DMS53 (cell line): ENCODE measurements at regions not wholly inside any gene's neighbourhood (a gene's known extent, or its start where the extent isn't known, plus 50 kb on each side); places are given as distances from the start of the nearest gene placed in this dataset.

Source experiments
- DNase-seq: peaks from one replicate; lab custom pipeline; 2025; lab: John Stamatoyannopoulos, UW

GRCh38 chr2:147363181-147363580 is 481.6 kb upstream of the ACVR2A start:
- DNase-seq: no peak

- no peak for DNase-seq
Measured at GRCh38 chr2:147358375-147358774, 486.5 kb upstream of the ACVR2A start.

- no peak for DNase-seq
Measured at GRCh38 chr2:147356157-147356556, 488.7 kb upstream of the ACVR2A start.

- no peak for DNase-seq
Measured at GRCh38 chr2:147355706-147356105, 489.1 kb upstream of the ACVR2A start.

- no peak for DNase-seq
Measured at GRCh38 chr2:147353072-147353381, 491.8 kb upstream of the ACVR2A start.

- DNase-seq: no peak
Measured at GRCh38 chr2:147352264-147353071, 492.4 kb upstream of the ACVR2A start.

GRCh38 chr2:147351784-147352183 is 493.0 kb upstream of the ACVR2A start:
- no peak for DNase-seq

GRCh38 chr2:147348931-147349555 is 495.8 kb upstream of the ACVR2A start:
- DNase-seq: no peak

GRCh38 chr2:147346142-147346541 is 498.7 kb upstream of the ACVR2A start:
- DNase-seq: no peak

GRCh38 chr2:147345246-147345645 is 499.6 kb upstream of the ACVR2A start:
- DNase-seq: peak; percentile 21

- no peak for DNase-seq
Measured at GRCh38 chr2:147342329-147342728, 502.5 kb upstream of the ACVR2A start.

- peak; percentile 59 for DNase-seq
Measured at GRCh38 chr2:147331790-147332419, 512.9 kb upstream of the ACVR2A start.

- DNase-seq: no peak
Measured at GRCh38 chr2:147330925-147331324, 513.9 kb upstream of the ACVR2A start.

GRCh38 chr2:147327613-147328012 is 517.2 kb upstream of the ACVR2A start:
- no peak for DNase-seq

- no peak for DNase-seq
Measured at GRCh38 chr2:147325990-147326389, 518.8 kb upstream of the ACVR2A start.

- DNase-seq: no peak
Measured at GRCh38 chr2:147320146-147320545, 524.7 kb upstream of the ACVR2A start.

GRCh38 chr2:147311058-147311430 is 533.8 kb upstream of the ACVR2A start:
- no peak for DNase-seq

GRCh38 chr2:147310335-147311057 is 534.3 kb upstream of the ACVR2A start:
- DNase-seq: no peak

- DNase-seq: no peak
Measured at GRCh38 chr2:147297820-147298219, 547.0 kb upstream of the ACVR2A start.

GRCh38 chr2:147294825-147295392 is 549.9 kb upstream of the ACVR2A start:
- DNase-seq: no peak

GRCh38 chr2:147293991-147294824 is 550.6 kb upstream of the ACVR2A start:
- DNase-seq: no peak
